ENCODE measurements at regions not wholly inside any gene's neighbourhood (a gene's known extent, or its start where the extent isn't known, plus 50 kb on each side); places are given as distances from the start of the nearest gene placed in this dataset.

- TF ChIP-seq CTCF (IDR thresholded peaks at IDR 0.05; ENCODE audit: insufficient read depth, low read depth, low read length) = no peak
- TF ChIP-seq EZH2 (IDR thresholded peaks at IDR 0.05; ENCODE audit: insufficient read depth, low read length) = no peak
Measured at GRCh38 chr14:71230897-71231296, 323.6 kb downstream of the PCNX1 start.
